H1 (cell line): ENCODE measurements at regions not wholly inside any gene's neighbourhood (a gene's known extent, or its start where the extent isn't known, plus 50 kb on each side); places are given as distances from the start of the nearest gene placed in this dataset.

Experiments
- E2F6 ChIP-seq: IDR thresholded peaks from 2 replicates; pipeline ENCODE4 v1.6.1; 2012; ENCODE audit warnings: inconsistent platforms
- KDM4A ChIP-seq: IDR thresholded peaks from one replicate; pipeline ENCODE4 v1.7.1; 2012; ENCODE audit warnings: low read depth, mild to moderate bottlenecking, moderate library complexity, low read length, inconsistent platforms; ENCODE audit not compliant: severe bottlenecking
- SIN3A ChIP-seq, 2 experiments: IDR thresholded peaks in 1 of 2; conservative IDR thresholded peaks in 1 of 2; 2 replicates each; pipeline ENCODE4 v1.6.1; 2011 to 2012; ENCODE audit warnings: low read length in 2 of 2, improper control_type of control experiment in 1 of 2, low read depth in 1 of 2, mild to moderate bottlenecking in 1 of 2
- TAF7 ChIP-seq: optimal IDR thresholded peaks from 2 replicates; pipeline ENCODE3; 2011; ENCODE audit warnings: low read depth, mild to moderate bottlenecking, inconsistent platforms, low read length, moderate library complexity, borderline replicate concordance

DNA sequence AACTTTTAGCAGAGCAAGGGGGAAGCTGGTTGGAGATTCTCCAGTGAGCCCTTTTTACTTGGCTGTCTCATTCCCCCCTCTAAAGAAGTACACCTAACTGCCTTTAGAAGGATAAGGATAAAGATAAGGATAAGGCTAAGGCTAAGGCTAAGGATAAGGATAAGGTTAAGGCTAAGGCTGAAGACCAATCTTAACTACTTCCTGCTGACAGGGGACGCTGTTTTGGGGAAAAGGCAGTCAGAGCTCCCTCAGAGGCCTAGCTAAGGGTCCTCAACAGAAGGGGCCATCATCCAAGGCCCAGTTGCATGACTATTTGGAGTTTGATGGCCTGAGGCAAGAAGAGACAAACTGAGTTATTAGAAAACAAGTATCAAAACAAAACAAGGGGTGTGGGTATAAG lies 94.3 kb upstream of the ARPP21 start (continued):
- TF ChIP-seq TAF7 (no peak), SIN3A (conservative IDR thresholded peaks at IDR 0.05 in 1 of 2, IDR thresholded peaks at IDR 0.05 in 1 of 2; ENCODE audit: low read depth in 1 of 2, low read length in 2 of 2) (no peak), E2F6 (no peak), KDM4A (no peak)
